H1 (cell line): ENCODE measurements at regions not wholly inside any gene's neighbourhood (a gene's known extent, or its start where the extent isn't known, plus 50 kb on each side); places are given as distances from the start of the nearest gene placed in this dataset.

Experiments used
- CTCF ChIA-PET: fragments of 300-600 bp; sonication (Branson Sonifier 250); formaldehyde crosslinking; loops from one replicate; lab custom pipeline; 2021; ENCODE audit not compliant: partially characterized antibody; lab: Charles Lee
- POLR2A ChIA-PET: fragments of 300-600 bp; sonication (Branson Sonifier 250); formaldehyde crosslinking; loops from one replicate; lab custom pipeline; 2021; ENCODE audit warnings: inconsistent platforms; ENCODE audit not compliant: partially characterized antibody; lab: Charles Lee
- DNase-seq, 2 experiments: peaks; one replicate each; pipeline versions ENCODE4 v3.0.0 to v3.0.0-alpha.2; 2010 to 2022; ENCODE audit warnings: low spot score in 2 of 2, low read depth in 1 of 2, mixed read lengths in 1 of 2
- FAIRE-seq: peaks from 2 replicates; lab custom pipeline; 2011; peaks lifted over from hg19 to GRCh38; lab: Jason Lieb, UNC
- H2AFZ ChIP-seq: 2 replicates; pipeline ENCODE4 v1.8.1; 2012; ENCODE audit warnings: low read length, inconsistent platforms
- H2AK5ac ChIP-seq: 2 replicates; pipeline ENCODE4 v1.6.1; 2013; ENCODE audit warnings: low read depth, low read length
- H2BK120ac ChIP-seq: replicated peaks from 2 replicates; pipeline ENCODE3; 2013; ENCODE audit warnings: low read depth, low read length, inconsistent platforms
- H2BK12ac ChIP-seq: 2 replicates; pipeline ENCODE4 v1.6.1; 2013; ENCODE audit warnings: low read depth, low read length
- H2BK15ac ChIP-seq: 2 replicates; pipeline ENCODE4 v1.6.1; 2013; ENCODE audit warnings: low read length
- H2BK20ac ChIP-seq: 2 replicates; pipeline ENCODE4 v1.6.1; 2013; ENCODE audit warnings: low read length
- H2BK5ac ChIP-seq: 2 replicates; pipeline ENCODE4 v1.6.1; 2013; ENCODE audit warnings: low read depth, low read length
- H3K14ac ChIP-seq: 2 replicates; pipeline ENCODE4 v1.6.1; 2013; ENCODE audit warnings: inconsistent platforms; ENCODE audit not compliant: insufficient read length
- H3K18ac ChIP-seq: 2 replicates; pipeline ENCODE4 v1.6.1; 2013; ENCODE audit warnings: low read length; ENCODE audit errors: extremely low read depth
- H3K23ac ChIP-seq: 2 replicates; pipeline ENCODE4 v1.6.1; 2013; ENCODE audit warnings: inconsistent platforms; ENCODE audit not compliant: insufficient read length
- H3K23me2 ChIP-seq: 2 replicates; pipeline ENCODE4 v1.6.1; 2013; ENCODE audit warnings: low read depth, low read length
- H3K27ac ChIP-seq: 2 replicates; pipeline ENCODE4 v1.6.1; 2011; ENCODE audit warnings: low read depth, low read length, inconsistent platforms
- H3K27me3 ChIP-seq, 4 experiments: replicated peaks in 1 of 4; 1 replicate in 1 of 4; 2 replicates in 3 of 4; pipeline versions ENCODE4 v1.6.1 to v1.8.1; 2011 to 2013; ENCODE audit warnings: low read length in 3 of 4, mild to moderate bottlenecking in 3 of 4, inconsistent platforms in 2 of 4, mixed read lengths in 2 of 4, moderate library complexity in 1 of 4; ENCODE audit not compliant: control insufficient read depth in 3 of 4, insufficient read depth in 3 of 4; ENCODE audit errors: extremely low read depth in 1 of 4
- H3K36me3 ChIP-seq, 4 experiments: 2 replicates each; pipeline versions ENCODE4 v1.6.1 to v1.8.1; 2011 to 2013; ENCODE audit warnings: mild to moderate bottlenecking in 4 of 4, low read length in 3 of 4, moderate library complexity in 2 of 4, control low read depth in 1 of 4, inconsistent platforms in 1 of 4; ENCODE audit not compliant: insufficient read depth in 4 of 4, control insufficient read depth in 2 of 4
- H3K4ac ChIP-seq: replicated peaks from 2 replicates; pipeline ENCODE3; 2013; ENCODE audit warnings: low read length, low read depth, mixed read lengths, inconsistent platforms; ENCODE audit not compliant: insufficient read length
- H3K4me1 ChIP-seq, 4 experiments: replicated peaks in 1 of 4; 1 replicate in 1 of 4; 2 replicates in 3 of 4; pipeline versions ENCODE4 v1.6.1 to v1.8.1; 2011 to 2013; ENCODE audit warnings: low read length in 3 of 4, inconsistent platforms in 2 of 4, mixed read lengths in 1 of 4; ENCODE audit not compliant: insufficient read depth in 4 of 4, control insufficient read depth in 3 of 4
- H3K4me2 ChIP-seq, 2 experiments: 2 replicates each; pipeline versions ENCODE4 v1.6.1 to v1.8.1; 2011 to 2013; ENCODE audit warnings: low read depth in 2 of 2, low read length in 2 of 2, control low read depth in 1 of 2, inconsistent platforms in 1 of 2, mild to moderate bottlenecking in 1 of 2; ENCODE audit not compliant: insufficient read depth in 1 of 2
- H3K4me3 ChIP-seq, 4 experiments: fragments of 200-600, 300-600 bp in 1 of 4; sonication (generic), shearing (Covaris generic), sonication (Bioruptor Twin) in 1 of 4; 2 replicates each; pipeline versions ENCODE4 v1.5.1 to v1.8.1; 2011 to 2016; ENCODE audit warnings: low read length in 4 of 4, low read depth in 3 of 4, control low read depth in 2 of 4, inconsistent platforms in 2 of 4, mild to moderate bottlenecking in 2 of 4, mixed read lengths in 1 of 4, moderate library complexity in 1 of 4; ENCODE audit not compliant: insufficient read depth in 2 of 4; ENCODE audit errors: extremely low read depth in 1 of 4
- H3K56ac ChIP-seq: replicated peaks from 2 replicates; pipeline ENCODE3; 2013; ENCODE audit warnings: low read depth, mild to moderate bottlenecking, mixed read lengths, low read length, inconsistent platforms; ENCODE audit not compliant: insufficient read length
- H3K79me1 ChIP-seq: 2 replicates; pipeline ENCODE4 v1.6.1; 2013; ENCODE audit warnings: low read depth, low read length, control low read depth
- H3K79me2 ChIP-seq, 2 experiments: 2 replicates each; pipeline versions ENCODE4 v1.6.1 to v1.8.1; 2012 to 2013; ENCODE audit warnings: low read length in 2 of 2, mild to moderate bottlenecking in 2 of 2, inconsistent platforms in 1 of 2; ENCODE audit not compliant: insufficient read depth in 2 of 2, control insufficient read depth in 1 of 2
- H3K9ac ChIP-seq, 4 experiments: replicated peaks in 1 of 4; 1 replicate in 1 of 4; 2 replicates in 3 of 4; pipeline versions ENCODE4 v1.6.1 to v1.8.1; 2011 to 2013; ENCODE audit warnings: low read depth in 3 of 4, low read length in 3 of 4, control low read depth in 2 of 4, mild to moderate bottlenecking in 2 of 4, moderate library complexity in 2 of 4, inconsistent platforms in 1 of 4; ENCODE audit errors: extremely low read depth in 1 of 4
- H3K9me3 ChIP-seq, 2 experiments: 2 replicates each; pipeline versions ENCODE4 v1.6.1 to v1.8.1; 2012 to 2013; ENCODE audit warnings: mild to moderate bottlenecking in 2 of 2, moderate library complexity in 2 of 2, control low read depth in 1 of 2, inconsistent platforms in 1 of 2, low read depth in 1 of 2, low read length in 1 of 2, mixed read lengths in 1 of 2; ENCODE audit not compliant: insufficient read depth in 2 of 2
- H4K20me1 ChIP-seq, 2 experiments: replicated peaks in 1 of 2; 2 replicates each; pipeline versions ENCODE3 to v1.8.1; 2011 to 2013; ENCODE audit warnings: inconsistent platforms in 2 of 2, low read length in 2 of 2, mild to moderate bottlenecking in 1 of 2; ENCODE audit not compliant: insufficient read depth in 2 of 2, control insufficient read depth in 1 of 2
- H4K5ac ChIP-seq: 2 replicates; pipeline ENCODE4 v1.6.1; 2013; ENCODE audit warnings: low read length, low read depth, mixed read lengths, inconsistent platforms; ENCODE audit not compliant: insufficient read length
- H4K8ac ChIP-seq: 2 replicates; pipeline ENCODE4 v1.8.0; 2013; ENCODE audit warnings: mild to moderate bottlenecking, moderate library complexity, low read length, inconsistent platforms; ENCODE audit not compliant: insufficient read depth; ENCODE audit errors: extremely low read depth
- H4K91ac ChIP-seq: replicated peaks from 2 replicates; pipeline ENCODE3; 2013; ENCODE audit warnings: low read length, mixed read lengths, inconsistent platforms; ENCODE audit not compliant: insufficient read length
- BACH1 ChIP-seq: IDR thresholded peaks from 2 replicates; pipeline ENCODE4 v1.6.1; 2012; ENCODE audit warnings: low read length, improper control_type of control experiment
- CTBP2 ChIP-seq: IDR thresholded peaks from 2 replicates; pipeline ENCODE4 v1.7.0; 2011; ENCODE audit warnings: borderline replicate concordance, mild to moderate bottlenecking, moderate library complexity, mixed read lengths, low read length; ENCODE audit not compliant: insufficient read depth, insufficient read length
- FOSL1 ChIP-seq: IDR thresholded peaks from 2 replicates; pipeline ENCODE4 v1.6.1; 2011; ENCODE audit warnings: mild to moderate bottlenecking, low read depth, low read length, moderate library complexity; ENCODE audit not compliant: insufficient read depth
- HDAC6 ChIP-seq: IDR thresholded peaks from one replicate; pipeline ENCODE4 v1.7.1; 2012; ENCODE audit warnings: low read depth, mild to moderate bottlenecking, inconsistent platforms, low read length, moderate library complexity
- KDM1A ChIP-seq: fragments of 200-600, 300-600 bp; sonication (generic); IDR thresholded peaks from 2 replicates; pipeline ENCODE4 v1.7.1; 2016; ENCODE audit warnings: mild to moderate bottlenecking, low read length, borderline replicate concordance
- NRF1 ChIP-seq: IDR thresholded peaks from 2 replicates; pipeline ENCODE4 v1.6.1; 2011; ENCODE audit warnings: mild to moderate bottlenecking, low read depth, low read length, improper control_type of control experiment
- RBBP5 ChIP-seq: IDR thresholded peaks from 2 replicates; pipeline ENCODE4 v1.7.1; 2012; ENCODE audit warnings: low read depth, mild to moderate bottlenecking, inconsistent platforms, low read length, moderate library complexity, borderline replicate concordance
- RFX5 ChIP-seq: IDR thresholded peaks from 2 replicates; pipeline ENCODE4 v1.6.1; 2011; ENCODE audit warnings: low read depth, low read length, improper control_type of control experiment, borderline replicate concordance
- RXRA ChIP-seq: IDR thresholded peaks from 2 replicates; pipeline ENCODE4 v1.6.1; 2011; ENCODE audit warnings: low read depth, mild to moderate bottlenecking, low read length, moderate library complexity; ENCODE audit not compliant: insufficient read depth
- TEAD4 ChIP-seq: IDR thresholded peaks from 2 replicates; pipeline ENCODE4 v1.6.1; 2012; ENCODE audit warnings: low read depth, low read length, inconsistent platforms, mixed read lengths
- WGBS, 2 experiments: shearing (Covaris generic) in 1 of 2; methylation state at CpG; one replicate each; pipeline versions ENCODE4 v1.1.6 to v1.1.7; 2013 to 2015; ENCODE audit warnings: low lambda C conversion rate in 2 of 2, mixed read lengths in 2 of 2, inconsistent platforms in 1 of 2, low coverage in 1 of 2, missing lambda C conversion rate in 1 of 2; ENCODE audit not compliant: insufficient replicate concordance in 2 of 2, insufficient coverage in 1 of 2, insufficient read length in 1 of 2; ENCODE audit errors: extremely low coverage in 1 of 2, missing lambda C conversion rate in 1 of 2; 5-methylcytosine and 5-hydroxymethylcytosine counted together
- TF ChIP-seq, protein P1 (sequence below): IDR thresholded peaks from 2 replicates; pipeline ENCODE4 v1.6.1; 2011; ENCODE audit warnings: low read length, improper control_type of control experiment
- TF ChIP-seq, protein P2 (sequence below): IDR thresholded peaks from 2 replicates; pipeline ENCODE4 v1.6.1; 2011; ENCODE audit warnings: low read depth, mild to moderate bottlenecking, low read length; ENCODE audit not compliant: insufficient read depth

DNA sequence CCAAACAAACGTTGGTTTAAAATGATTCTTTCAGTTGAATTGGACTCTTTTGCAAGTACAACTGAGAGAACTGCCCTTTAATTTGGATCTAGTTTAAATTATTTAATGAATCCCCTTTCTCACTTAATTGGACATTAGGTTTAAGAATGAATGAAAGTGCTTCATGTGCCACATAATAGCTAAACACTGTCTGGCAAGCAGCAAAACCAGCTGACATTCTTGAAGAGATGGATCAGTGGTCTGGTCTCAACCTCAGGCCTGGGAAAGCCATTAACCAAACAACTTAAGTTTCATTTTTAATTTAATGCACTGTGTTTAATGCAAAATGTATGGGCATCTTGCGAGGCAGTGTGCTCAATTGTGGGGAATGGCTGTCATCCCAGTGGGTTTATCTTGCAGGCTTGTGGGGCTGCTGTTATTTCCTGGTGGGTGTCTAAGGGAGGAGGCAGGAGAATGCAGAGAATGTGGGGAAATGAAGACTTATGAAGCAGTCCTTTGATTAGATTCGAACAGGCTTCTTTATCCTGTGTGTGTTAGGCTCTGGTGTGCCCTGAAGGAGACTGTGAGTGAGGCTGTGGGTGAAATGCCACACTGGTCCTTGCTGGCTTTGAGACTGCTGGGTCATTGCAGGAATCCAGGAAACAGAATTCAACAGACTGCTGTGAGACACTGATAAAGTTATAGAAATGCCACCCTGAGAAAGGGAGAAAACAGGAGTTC lies 144.1 kb upstream of the PELI2 start:
- Histone ChIP-seq H4K91ac (no peak overlapping the region), H3K4me1 (no peaks in the 10 kb centered on the region), H2AK5ac (no peak overlapping the region), H2AFZ (no peak overlapping the region), H3K4ac (no peak overlapping the region), H3K27ac (no peak overlapping the region), H3K9me3 (no peaks in the 10 kb centered on the region), H3K79me1 (no peaks in the 10 kb centered on the region; the same call in 1 of the 2 replicates), H3K36me3 (no peaks in the 10 kb centered on the region), H2BK120ac (no peak overlapping the region), H3K27me3 (no peaks in the 10 kb centered on the region), H3K4me2 (no peak overlapping the region), H4K20me1 (no peaks in the 10 kb centered on the region), H4K8ac (no peak overlapping the region), H3K79me2 (no peaks in the 10 kb centered on the region), H4K5ac (no peak overlapping the region), H2BK20ac (no peak overlapping the region), H3K14ac (no peak overlapping the region), H3K4me3 (no peak overlapping the region), H3K18ac (no peak overlapping the region), H3K23ac (no peak overlapping the region), H2BK12ac (no peak overlapping the region), H3K9ac (no peak overlapping the region), H3K23me2 (no peaks in the 10 kb centered on the region), H2BK5ac (no peak overlapping the region), H2BK15ac (no peak overlapping the region), H3K56ac (no peak overlapping the region)
- CTCF ChIA-PET, result no interaction called here
- FAIRE-seq (no peak), DNase-seq (no peak)
- WGBS, 2 experiments, result 93% methylated on average over 3 of the region's 3 CpGs; no CpG with 5 or more reads in 1 of the 2 experiments
- POLR2A ChIA-PET, result no interaction called here
- TF ChIP-seq, protein P1, sequence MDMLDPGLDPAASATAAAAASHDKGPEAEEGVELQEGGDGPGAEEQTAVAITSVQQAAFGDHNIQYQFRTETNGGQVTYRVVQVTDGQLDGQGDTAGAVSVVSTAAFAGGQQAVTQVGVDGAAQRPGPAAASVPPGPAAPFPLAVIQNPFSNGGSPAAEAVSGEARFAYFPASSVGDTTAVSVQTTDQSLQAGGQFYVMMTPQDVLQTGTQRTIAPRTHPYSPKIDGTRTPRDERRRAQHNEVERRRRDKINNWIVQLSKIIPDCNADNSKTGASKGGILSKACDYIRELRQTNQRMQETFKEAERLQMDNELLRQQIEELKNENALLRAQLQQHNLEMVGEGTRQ, result no peak
- TF ChIP-seq RXRA (no peak), BACH1 (no peak), KDM1A (no peak), FOSL1 (no peak), RFX5 (no peak), CTBP2 (no peak), HDAC6 (no peak), TEAD4 (no peak), RBBP5 (no peak), NRF1 (no peak)
- TF ChIP-seq, protein P2, sequence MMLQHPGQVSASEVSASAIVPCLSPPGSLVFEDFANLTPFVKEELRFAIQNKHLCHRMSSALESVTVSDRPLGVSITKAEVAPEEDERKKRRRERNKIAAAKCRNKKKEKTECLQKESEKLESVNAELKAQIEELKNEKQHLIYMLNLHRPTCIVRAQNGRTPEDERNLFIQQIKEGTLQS, result no peak
